WI38 (cell line): ENCODE measurements at regions not wholly inside any gene's neighbourhood (a gene's known extent, or its start where the extent isn't known, plus 50 kb on each side); places are given as distances from the start of the nearest gene placed in this dataset.

Source experiments
- H3K4me3 ChIP-seq: 2 replicates; pipeline ENCODE4 v1.5.1; 2011; ENCODE audit warnings: low read depth, mild to moderate bottlenecking, control low read depth, low read length
- CTCF ChIP-seq: IDR thresholded peaks from 2 replicates; pipeline ENCODE4 v1.5.1; 2012; ENCODE audit warnings: low read depth, mild to moderate bottlenecking, control low read depth, low read length

DNA sequence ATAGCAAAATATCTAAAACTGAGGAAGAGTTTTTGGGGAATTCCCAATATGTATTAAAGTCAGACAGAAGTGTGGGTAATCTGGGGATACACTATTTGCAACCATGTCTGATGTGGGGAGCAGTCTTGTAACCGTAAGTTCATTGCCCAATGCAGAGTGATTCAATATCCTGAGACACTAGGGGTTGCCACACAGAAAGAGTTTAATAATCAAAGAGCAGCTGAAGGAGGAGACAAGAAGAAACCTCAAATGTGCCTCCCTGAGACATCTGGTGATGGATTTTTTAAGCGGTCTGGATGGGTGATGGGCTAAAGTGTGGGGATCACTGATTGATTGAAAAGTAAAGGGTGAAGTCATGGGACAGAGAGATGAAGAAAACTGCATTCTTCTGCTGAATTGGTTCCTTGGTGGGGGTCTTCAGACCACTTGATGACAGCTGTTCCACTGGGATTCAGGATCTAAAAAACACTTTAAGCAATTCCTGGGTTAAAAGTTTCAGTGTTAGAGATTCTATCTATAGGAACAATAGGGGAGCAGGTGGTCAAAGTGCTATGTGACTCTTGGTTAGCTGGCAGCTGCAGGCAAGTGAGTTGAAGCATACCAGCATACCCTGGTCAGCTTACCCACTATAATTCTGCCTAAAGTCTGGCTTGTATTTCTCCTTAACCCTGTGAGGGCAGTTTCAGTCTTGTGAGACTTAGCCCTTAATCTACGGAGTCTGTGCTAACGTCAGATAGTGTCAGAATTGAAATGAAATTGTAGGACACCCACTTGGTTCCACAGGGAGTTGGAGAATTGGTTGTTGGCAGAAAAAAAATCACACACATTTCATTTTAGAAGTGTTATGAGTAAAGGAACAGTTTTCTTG is 425.9 kb upstream of the TGFBR2 start:
- no peak for TF ChIP-seq CTCF
- no peak overlapping the region for H3K4me3 ChIP-seq

GRCh38 chr3:30181178-30181465 is 425.3 kb upstream of the TGFBR2 start:
- H3K4me3 ChIP-seq, result no peak overlapping the region

DNA sequence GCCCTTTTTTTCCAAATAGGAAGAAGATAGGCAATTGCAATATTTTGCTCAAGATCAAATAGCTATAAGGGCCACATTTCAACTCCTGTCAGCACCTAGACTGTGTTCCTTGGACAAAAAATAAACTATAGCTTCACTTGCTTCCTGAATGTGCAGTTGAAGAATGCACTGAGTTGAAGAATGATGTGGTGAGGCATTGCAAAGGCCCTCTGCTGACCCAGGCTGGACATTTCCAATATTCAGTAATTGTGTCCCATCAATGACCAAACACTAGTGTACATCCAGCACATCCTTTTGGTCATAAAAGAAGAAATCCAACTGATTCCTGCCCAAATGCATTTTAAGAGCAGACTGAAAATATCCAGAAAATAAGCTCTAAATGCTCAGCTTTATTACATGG is 424.8 kb upstream of the TGFBR2 start:
- no peak for TF ChIP-seq CTCF
- H3K4me3 ChIP-seq, result no peak overlapping the region

More at GRCh38 chr3:30181178-30181465, 425.3 kb upstream of the TGFBR2 start:
- TF ChIP-seq CTCF, result no peak

GRCh38 chr3:30183421-30183820 is 423.0 kb upstream of the TGFBR2 start:
- H3K4me3 ChIP-seq, result no peak overlapping the region
- no peak for TF ChIP-seq CTCF

DNA sequence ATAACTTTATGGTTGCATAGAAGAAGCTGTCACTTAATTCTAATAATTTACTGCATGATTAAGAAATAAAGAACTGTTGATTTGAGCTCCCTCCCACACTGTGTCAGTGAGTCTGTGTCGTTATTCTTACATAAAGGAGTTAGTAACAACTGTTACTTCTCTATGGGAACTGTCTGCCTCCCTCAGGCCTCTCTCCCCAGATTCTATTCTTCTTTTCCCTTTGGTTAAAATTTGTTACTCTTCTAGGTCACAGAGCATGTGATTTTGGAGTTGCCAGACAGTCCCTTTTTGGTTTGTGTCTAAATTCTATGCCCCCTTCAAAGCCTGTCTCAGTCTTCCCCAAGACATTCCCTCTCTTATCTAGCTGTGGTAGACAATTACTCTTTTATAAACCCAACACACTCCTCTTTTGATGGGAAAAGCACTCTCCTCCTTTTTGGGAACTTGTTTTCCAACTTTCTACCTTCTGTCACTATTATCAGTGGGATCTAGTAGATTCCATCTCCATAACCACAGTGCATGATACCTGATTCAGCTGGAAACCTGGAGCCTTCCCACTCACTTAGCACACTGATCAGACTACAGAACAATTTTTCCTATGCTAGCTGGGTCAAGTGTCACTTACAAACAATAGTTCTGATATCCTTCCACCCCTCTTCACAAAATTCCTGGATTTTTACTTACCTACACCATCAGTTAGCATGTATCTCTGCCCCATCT is 422.1 kb upstream of the TGFBR2 start:
- H3K4me3 ChIP-seq, result no peak overlapping the region
- TF ChIP-seq CTCF, result no peak

GRCh38 chr3:30185872-30186271 is 420.5 kb upstream of the TGFBR2 start:
- no peak for TF ChIP-seq CTCF

DNA sequence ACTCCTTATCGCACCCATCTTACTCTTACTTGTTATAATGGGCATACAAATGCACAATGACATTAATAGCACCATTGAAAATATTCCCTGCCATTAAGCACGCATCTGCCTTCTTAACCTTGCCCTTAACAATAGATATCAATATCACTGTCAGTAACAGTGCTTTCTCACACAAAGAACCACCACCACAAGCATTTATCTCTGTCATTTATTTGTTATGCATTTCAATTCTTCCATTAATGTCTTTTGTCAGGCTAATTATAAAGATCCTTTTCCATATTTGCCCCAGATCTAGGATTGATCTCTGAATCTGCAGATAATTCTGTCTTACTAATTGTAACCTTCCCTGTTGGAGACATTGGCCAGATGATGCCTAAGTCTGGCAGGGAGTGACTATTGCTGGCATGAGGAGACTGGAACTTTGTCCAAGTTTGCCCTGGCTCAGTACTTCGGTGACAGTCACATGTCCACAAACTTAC is 419.6 kb upstream of the TGFBR2 start:
- TF ChIP-seq CTCF, result no peak
- H3K4me3 ChIP-seq, result no peak overlapping the region

More at GRCh38 chr3:30185872-30186271, 420.5 kb upstream of the TGFBR2 start:
- no peak overlapping the region for H3K4me3 ChIP-seq
